GM12865 (cell line): ENCODE measurements at regions not wholly inside any gene's neighbourhood (a gene's known extent, or its start where the extent isn't known, plus 50 kb on each side); places are given as distances from the start of the nearest gene placed in this dataset.

ENCODE experiments used
- DNase-seq: peaks from one replicate; pipeline ENCODE4 v3.0.0; 2010; ENCODE audit warnings: low read depth
- H3K4me3 ChIP-seq: 2 replicates; pipeline ENCODE4 v1.5.1; 2011; ENCODE audit warnings: mild to moderate bottlenecking, low read depth, low read length, control low read depth
- CTCF ChIP-seq: IDR thresholded peaks from 2 replicates; pipeline ENCODE4 v1.5.1; 2011; ENCODE audit warnings: low read length, control low read depth, low read depth, inconsistent platforms; ENCODE audit not compliant: insufficient read depth; ENCODE audit errors: missing control alignments

GRCh38 chrX:13149702-13150350 lies 105.4 kb upstream of the FAM9C start:
- no peak for TF ChIP-seq CTCF
- no peak for DNase-seq
- no peak overlapping the region for H3K4me3 ChIP-seq

DNA sequence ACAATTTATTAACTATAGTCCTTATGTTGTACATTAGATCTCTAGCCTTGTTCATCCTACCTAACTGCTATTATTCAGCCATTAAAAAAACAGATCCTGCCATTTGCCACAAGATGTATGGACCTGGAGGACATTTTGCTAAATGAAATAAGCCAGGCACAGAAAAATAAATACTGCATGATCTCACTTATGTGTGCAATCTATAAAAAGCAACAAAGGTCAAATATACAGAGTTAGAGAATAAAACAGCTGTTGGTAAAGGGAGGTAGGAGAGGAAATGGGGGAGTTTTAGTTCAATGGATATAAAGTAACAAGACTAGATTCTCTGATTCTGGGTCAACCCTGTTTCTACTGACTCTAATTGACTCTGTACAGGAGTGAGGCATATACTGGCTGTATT lies 103.3 kb upstream of the FAM9C start:
- DNase-seq, result no peak
- no peak for TF ChIP-seq CTCF
- H3K4me3 ChIP-seq, result no peak overlapping the region

DNA sequence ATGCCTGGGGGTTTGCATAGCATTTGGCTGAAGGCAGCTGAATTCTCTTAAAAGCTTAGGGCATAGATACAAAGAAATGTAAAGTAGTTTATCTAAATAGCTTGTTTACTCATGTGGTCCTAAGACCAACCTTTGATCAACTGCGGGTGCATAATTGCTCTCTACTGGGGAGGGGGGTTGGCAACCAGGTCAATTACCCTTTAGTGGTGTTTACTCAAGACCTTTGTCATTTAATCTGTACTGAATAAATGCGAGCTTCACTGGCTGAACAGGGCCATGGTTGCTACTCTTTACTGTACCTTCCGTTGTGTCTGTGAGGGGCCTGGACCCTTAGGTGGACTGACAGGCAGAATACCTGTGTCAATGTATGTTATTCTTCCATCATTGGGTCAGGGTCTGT lies 102.7 kb upstream of the FAM9C start:
- TF ChIP-seq CTCF, result no peak
- DNase-seq, result no peak
- no peak overlapping the region for H3K4me3 ChIP-seq

GRCh38 chrX:13144927-13145655 lies 100.7 kb upstream of the FAM9C start:
- no peak for TF ChIP-seq CTCF
- no peak overlapping the region for H3K4me3 ChIP-seq
- DNase-seq, result no peak

DNA sequence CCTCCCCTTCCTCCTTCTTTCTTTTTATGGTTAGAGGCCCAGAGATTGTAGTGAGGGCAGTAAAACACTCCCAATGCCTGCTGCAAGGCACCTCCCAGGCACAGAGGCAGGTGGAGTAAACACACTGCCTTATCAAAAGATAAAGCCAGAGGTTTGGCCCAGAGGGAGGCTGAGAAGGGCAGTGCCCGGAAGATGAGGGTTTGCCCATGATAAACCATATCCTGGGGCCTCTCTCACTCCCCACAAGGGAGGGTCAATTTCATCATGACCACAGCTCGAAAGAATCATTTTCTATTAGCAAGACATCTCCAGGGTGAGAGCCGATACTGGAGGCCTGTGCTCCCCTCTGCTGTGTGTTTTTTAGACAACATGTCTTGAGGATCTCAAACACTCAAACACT lies 98.5 kb upstream of the FAM9C start:
- H3K4me3 ChIP-seq, result no peak overlapping the region
- no peak for DNase-seq
- TF ChIP-seq CTCF, result no peak

GRCh38 chrX:13140007-13140406 lies 95.6 kb upstream of the FAM9C start:
- no peak overlapping the region for H3K4me3 ChIP-seq
- no peak for TF ChIP-seq CTCF
- no peak for DNase-seq
